SK-N-SH treated with all-trans-retinoic acid at 6 μM for 48 hours (cell line): ENCODE measurements at regions not wholly inside any gene's neighbourhood (a gene's known extent, or its start where the extent isn't known, plus 50 kb on each side); places are given as distances from the start of the nearest gene placed in this dataset.
"Not testable (repeated sequence)": the region's sequence is repeated elsewhere in the genome, so short reads cannot be mapped to it uniquely, and the experiment has no call there.

Source experiments
- ATAC-seq: fragments of 200-7000 bp; cut with Tn5 transposase; 3 replicates; pipeline ENCODE4 v1.9.1; 2020; ENCODE audit warnings: mild to moderate bottlenecking, moderate library complexity
- ARNTL ChIP-seq: fragments of 450-650 bp; formaldehyde crosslinking; IDR thresholded peaks from 2 replicates; pipeline ENCODE4 v1.5.0; 2020; ENCODE audit warnings: low read depth, mild to moderate bottlenecking, moderate library complexity, borderline replicate concordance
- BACH2 ChIP-seq: fragments of 250-450 bp; sonication (Bioruptor Pico); IDR thresholded peaks from 2 replicates; pipeline ENCODE4 v1.9.0; 2021; ENCODE audit warnings: mild to moderate bottlenecking, borderline replicate concordance
- CSDC2 ChIP-seq: fragments of 250-450 bp; sonication (Bioruptor Pico); IDR thresholded peaks from 2 replicates; pipeline ENCODE4 v1.5.0; 2020; ENCODE audit warnings: mild to moderate bottlenecking, moderate library complexity
- CSRNP3 ChIP-seq: fragments of 250-450 bp; sonication (Bioruptor Pico); IDR thresholded peaks from 2 replicates; pipeline ENCODE4 v1.5.1; 2021; ENCODE audit warnings: mild to moderate bottlenecking, moderate library complexity
- ESRRG ChIP-seq: fragments of 250-450 bp; sonication (Bioruptor Pico); IDR thresholded peaks from 2 replicates; pipeline ENCODE4 v1.6.1; 2021; ENCODE audit warnings: mild to moderate bottlenecking
- GLIS3 ChIP-seq: fragments of 250-450 bp; sonication (Bioruptor Pico); IDR thresholded peaks from 2 replicates; pipeline ENCODE4 v1.5.0; 2020; ENCODE audit warnings: mild to moderate bottlenecking, moderate library complexity
- ISL1 ChIP-seq: fragments of 250-450 bp; sonication (Bioruptor Pico); IDR thresholded peaks from 2 replicates; pipeline ENCODE4 v2.1.2; 2022; ENCODE audit warnings: mild to moderate bottlenecking, moderate library complexity
- OSR1 ChIP-seq: fragments of 250-450 bp; sonication (Bioruptor Pico); IDR thresholded peaks from 2 replicates; pipeline ENCODE4 v1.8.0; 2022; ENCODE audit warnings: moderate library complexity, mild to moderate bottlenecking, inconsistent platforms
- POU6F1 ChIP-seq: fragments of 250-450 bp; sonication (Bioruptor Pico); IDR thresholded peaks from 2 replicates; pipeline ENCODE4 v1.8.0; 2021; ENCODE audit warnings: low read depth, mild to moderate bottlenecking, moderate library complexity, borderline replicate concordance
- PPARA ChIP-seq: fragments of 250-450 bp; sonication (Bioruptor Pico); IDR thresholded peaks from 2 replicates; pipeline ENCODE4 v1.5.0; 2020; ENCODE audit warnings: mild to moderate bottlenecking, borderline replicate concordance
- RARB ChIP-seq: fragments of 250-450 bp; sonication (Bioruptor Pico); IDR thresholded peaks from 2 replicates; pipeline ENCODE4 v1.8.0; 2021; ENCODE audit warnings: mild to moderate bottlenecking, moderate library complexity
- SNAI2 ChIP-seq: fragments of 250-450 bp; sonication (Bioruptor Pico); IDR thresholded peaks from 2 replicates; pipeline ENCODE4 v1.5.0; 2020; ENCODE audit warnings: mild to moderate bottlenecking, moderate library complexity
- TCF4 ChIP-seq: fragments of 250-450 bp; sonication (Bioruptor Pico); IDR thresholded peaks from 2 replicates; pipeline ENCODE4 v1.8.0; 2021; ENCODE audit warnings: mild to moderate bottlenecking, moderate library complexity, borderline replicate concordance
- TOX ChIP-seq: fragments of 250-450 bp; sonication (Bioruptor Pico); IDR thresholded peaks from 2 replicates; pipeline ENCODE4 v1.8.0; 2021; ENCODE audit warnings: mild to moderate bottlenecking, moderate library complexity, borderline replicate concordance
- TSHZ2 ChIP-seq: fragments of 250-450 bp; sonication (Bioruptor Pico); IDR thresholded peaks from 2 replicates; pipeline ENCODE4 v1.5.0; 2020; ENCODE audit warnings: mild to moderate bottlenecking, moderate library complexity
- ZC3H10 ChIP-seq: fragments of 250-450 bp; sonication (Bioruptor Pico); IDR thresholded peaks from 2 replicates; pipeline ENCODE4 v1.5.1; 2021; ENCODE audit warnings: mild to moderate bottlenecking, moderate library complexity
- ZFP3 ChIP-seq: fragments of 250-450 bp; sonication (Bioruptor Pico); IDR thresholded peaks from 2 replicates; pipeline ENCODE4 v1.5.0; 2020; ENCODE audit warnings: mild to moderate bottlenecking, moderate library complexity
- ZFP30 ChIP-seq: fragments of 450-650 bp; formaldehyde crosslinking; IDR thresholded peaks from 2 replicates; pipeline ENCODE4 v1.5.0; 2022; ENCODE audit warnings: mild to moderate bottlenecking, moderate library complexity
- ZNF565 ChIP-seq: fragments of 450-650 bp; formaldehyde crosslinking; conservative IDR thresholded peaks from 2 replicates; pipeline ENCODE4 v1.5.0; 2020; ENCODE audit warnings: low read depth, mild to moderate bottlenecking, moderate library complexity
- ZNF70 ChIP-seq: fragments of 450-650 bp; formaldehyde crosslinking; IDR thresholded peaks from 2 replicates; pipeline ENCODE4 v1.5.0; 2020; ENCODE audit warnings: mild to moderate bottlenecking, moderate library complexity
- TF ChIP-seq, protein P1 (sequence below): fragments of 250-450 bp; sonication (Bioruptor Pico); IDR thresholded peaks from 2 replicates; pipeline ENCODE4 v1.5.1; 2020; ENCODE audit warnings: low read depth, mild to moderate bottlenecking, moderate library complexity
- TF ChIP-seq, protein P2 (sequence below): fragments of 250-450 bp; sonication (Bioruptor Pico); IDR thresholded peaks from 2 replicates; pipeline ENCODE4 v1.8.0; 2020; ENCODE audit warnings: mild to moderate bottlenecking, moderate library complexity, borderline replicate concordance

DNA sequence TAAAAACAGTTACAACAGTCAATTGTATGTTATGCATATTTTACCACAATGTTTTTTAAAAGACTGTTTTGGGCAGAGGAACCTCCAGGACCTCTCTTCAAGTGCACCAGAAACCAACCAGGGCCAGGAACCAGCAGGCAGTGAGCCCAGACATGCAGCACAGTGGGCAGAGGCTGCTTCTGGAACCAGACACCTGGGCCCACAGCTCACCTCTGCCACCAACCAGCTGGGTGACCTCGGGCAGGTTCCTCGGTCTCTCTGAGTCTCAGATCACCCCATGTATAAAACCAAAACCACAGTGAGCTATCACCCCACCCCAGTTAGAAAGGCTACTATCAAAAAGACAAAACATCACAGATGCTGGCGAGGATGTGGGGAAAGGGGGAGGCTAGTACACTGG is 161.0 kb downstream of the C16orf95 start:
- TF ChIP-seq ARNTL (CRISPR knock-in tag) (no peak), GLIS3 (CRISPR knock-in tag) (no peak), CSDC2 (CRISPR knock-in tag) (no peak), ISL1 (CRISPR knock-in tag) (no peak), ZNF565 (CRISPR knock-in tag) (no peak), PPARA (CRISPR knock-in tag) (no peak), TCF4 (CRISPR knock-in tag) (no peak), POU6F1 (CRISPR knock-in tag) (no peak), ESRRG (CRISPR knock-in tag) (no peak), TSHZ2 (CRISPR knock-in tag) (no peak)
- TF ChIP-seq, protein P1, sequence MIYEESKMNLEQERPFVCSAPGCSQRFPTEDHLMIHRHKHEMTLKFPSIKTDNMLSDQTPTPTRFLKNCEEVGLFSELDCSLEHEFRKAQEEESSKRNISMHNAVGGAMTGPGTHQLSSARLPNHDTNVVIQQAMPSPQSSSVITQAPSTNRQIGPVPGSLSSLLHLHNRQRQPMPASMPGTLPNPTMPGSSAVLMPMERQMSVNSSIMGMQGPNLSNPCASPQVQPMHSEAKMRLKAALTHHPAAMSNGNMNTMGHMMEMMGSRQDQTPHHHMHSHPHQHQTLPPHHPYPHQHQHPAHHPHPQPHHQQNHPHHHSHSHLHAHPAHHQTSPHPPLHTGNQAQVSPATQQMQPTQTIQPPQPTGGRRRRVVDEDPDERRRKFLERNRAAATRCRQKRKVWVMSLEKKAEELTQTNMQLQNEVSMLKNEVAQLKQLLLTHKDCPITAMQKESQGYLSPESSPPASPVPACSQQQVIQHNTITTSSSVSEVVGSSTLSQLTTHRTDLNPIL (CRISPR knock-in tag) = no peak
- no peak for ATAC-seq

DNA sequence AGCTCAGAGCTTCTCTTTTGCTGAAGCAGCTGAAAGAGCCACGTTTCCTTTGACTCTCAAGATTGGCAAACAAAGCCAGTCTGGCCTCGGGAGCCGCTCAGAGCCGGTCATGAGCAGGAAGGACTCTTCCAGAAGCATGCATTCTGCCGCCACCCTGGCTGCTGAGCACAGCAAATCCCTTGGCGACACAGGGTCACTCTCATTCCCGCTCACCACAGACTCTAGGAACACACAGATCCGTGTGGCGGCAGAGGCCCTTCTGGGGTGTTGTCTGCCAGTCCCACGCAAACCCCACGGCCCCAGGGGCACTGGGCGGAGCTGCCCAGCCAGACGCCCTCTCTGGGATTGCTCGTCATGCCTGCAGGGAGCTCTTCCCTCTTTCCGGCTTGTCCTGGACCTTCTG is 157.0 kb downstream of the C16orf95 start:
- TF ChIP-seq, protein P2, sequence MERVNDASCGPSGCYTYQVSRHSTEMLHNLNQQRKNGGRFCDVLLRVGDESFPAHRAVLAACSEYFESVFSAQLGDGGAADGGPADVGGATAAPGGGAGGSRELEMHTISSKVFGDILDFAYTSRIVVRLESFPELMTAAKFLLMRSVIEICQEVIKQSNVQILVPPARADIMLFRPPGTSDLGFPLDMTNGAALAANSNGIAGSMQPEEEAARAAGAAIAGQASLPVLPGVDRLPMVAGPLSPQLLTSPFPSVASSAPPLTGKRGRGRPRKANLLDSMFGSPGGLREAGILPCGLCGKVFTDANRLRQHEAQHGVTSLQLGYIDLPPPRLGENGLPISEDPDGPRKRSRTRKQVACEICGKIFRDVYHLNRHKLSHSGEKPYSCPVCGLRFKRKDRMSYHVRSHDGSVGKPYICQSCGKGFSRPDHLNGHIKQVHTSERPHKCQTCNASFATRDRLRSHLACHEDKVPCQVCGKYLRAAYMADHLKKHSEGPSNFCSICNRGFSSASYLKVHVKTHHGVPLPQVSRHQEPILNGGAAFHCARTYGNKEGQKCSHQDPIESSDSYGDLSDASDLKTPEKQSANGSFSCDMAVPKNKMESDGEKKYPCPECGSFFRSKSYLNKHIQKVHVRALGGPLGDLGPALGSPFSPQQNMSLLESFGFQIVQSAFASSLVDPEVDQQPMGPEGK (CRISPR knock-in tag) = no peak
- TF ChIP-seq ISL1 (CRISPR knock-in tag) (no peak), ZFP30 (CRISPR knock-in tag) (no peak), OSR1 (no peak), ZFP3 (CRISPR knock-in tag) (no peak), ZNF70 (CRISPR knock-in tag) (no peak), CSRNP3 (no peak), ZC3H10 (no peak), BACH2 (CRISPR knock-in tag) (no peak)
- TF ChIP-seq, protein P1 (CRISPR knock-in tag) = no peak
- TF ChIP-seq, all 23 proteins: peak for 0
- no peak for ATAC-seq

DNA sequence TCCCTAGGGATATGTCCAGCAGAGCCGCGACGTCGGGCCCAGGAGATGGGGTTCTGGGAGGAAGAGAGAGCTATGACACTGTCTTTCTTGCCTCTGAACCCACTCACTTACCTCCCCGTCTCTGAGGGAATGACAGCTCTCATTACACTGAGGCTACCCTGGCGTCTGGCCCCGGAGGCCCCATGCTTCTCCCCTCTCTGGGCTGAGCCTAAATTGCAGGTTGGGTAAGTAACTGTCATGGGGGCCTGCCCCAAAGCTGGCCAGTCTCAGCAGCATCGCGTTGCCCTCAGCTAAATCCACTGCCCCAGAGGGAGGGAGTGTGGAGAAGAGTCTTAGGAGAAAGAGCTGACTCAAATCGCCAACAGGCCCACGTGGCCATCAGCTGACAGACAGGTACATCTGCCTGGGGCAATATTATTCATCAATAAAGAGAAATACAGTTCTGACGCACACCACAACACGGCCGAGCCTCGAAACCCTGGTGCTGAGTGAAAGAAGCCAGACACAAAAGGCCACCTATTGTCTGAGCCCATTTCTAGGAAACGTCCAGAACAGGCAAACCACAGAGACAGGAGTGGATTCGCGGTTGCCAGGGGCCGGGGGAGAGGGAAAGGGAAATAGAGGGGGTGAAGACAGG is 156.4 kb downstream of the C16orf95 start:
- no peak for TF ChIP-seq CSRNP3
- TF ChIP-seq RARB (CRISPR knock-in tag) = no peak
- TF ChIP-seq SNAI2 (CRISPR knock-in tag) = no peak
- no peak for TF ChIP-seq ZNF70 (CRISPR knock-in tag)
- TF ChIP-seq, protein P2 (CRISPR knock-in tag) = no peak
- TF ChIP-seq ZFP30 (CRISPR knock-in tag) = no peak
- no peak for TF ChIP-seq ZFP3 (CRISPR knock-in tag)
- no peak for TF ChIP-seq TOX
- TF ChIP-seq BACH2 (CRISPR knock-in tag) = no peak
- ATAC-seq = no peak

- not testable (repeated sequence) for ATAC-seq
These were observed 155.8 kb downstream of the C16orf95 start for GRCh38 chr16:87161410-87161809.
